A673 (cell line): ENCODE measurements at regions not wholly inside any gene's neighbourhood (a gene's known extent, or its start where the extent isn't known, plus 50 kb on each side); places are given as distances from the start of the nearest gene placed in this dataset.

ENCODE experiments used
- CTCF ChIP-seq: fragments of 300-800, 200-600 bp; sonication (generic); conservative IDR thresholded peaks from 2 replicates; pipeline ENCODE4 v1.5.1; 2017; ENCODE audit warnings: low read depth, mild to moderate bottlenecking, antibody characterized with exemption, low read length, moderate library complexity, mixed read lengths
- EZH2 ChIP-seq: fragments of 200-600 bp; sonication (generic); IDR thresholded peaks from 2 replicates; pipeline ENCODE4 v1.6.1; 2017; ENCODE audit warnings: borderline replicate concordance, low read depth, mild to moderate bottlenecking, mixed read lengths, antibody characterized with exemption, low read length; ENCODE audit not compliant: poor library complexity, severe bottlenecking

GRCh38 chr6:44051515-44051914 lies 75.7 kb downstream of the MRPL14 start:
- no peak for TF ChIP-seq CTCF
- TF ChIP-seq EZH2, result no peak
